HG03457 (cell line): ENCODE measurements at regions not wholly inside any gene's neighbourhood (a gene's known extent, or its start where the extent isn't known, plus 50 kb on each side); places are given as distances from the start of the nearest gene placed in this dataset.
"Not testable (repeated sequence)": the region's sequence is repeated elsewhere in the genome, so short reads cannot be mapped to it uniquely, and the experiment has no call there.

Experiments
- ATAC-seq: cut with Tn5 transposase; IDR thresholded peaks from one replicate; pipeline ENCODE4 v1.9.1; 2021; ENCODE audit warnings: moderate number of reproducible peaks; ENCODE audit not compliant: unreplicated experiment

DNA sequence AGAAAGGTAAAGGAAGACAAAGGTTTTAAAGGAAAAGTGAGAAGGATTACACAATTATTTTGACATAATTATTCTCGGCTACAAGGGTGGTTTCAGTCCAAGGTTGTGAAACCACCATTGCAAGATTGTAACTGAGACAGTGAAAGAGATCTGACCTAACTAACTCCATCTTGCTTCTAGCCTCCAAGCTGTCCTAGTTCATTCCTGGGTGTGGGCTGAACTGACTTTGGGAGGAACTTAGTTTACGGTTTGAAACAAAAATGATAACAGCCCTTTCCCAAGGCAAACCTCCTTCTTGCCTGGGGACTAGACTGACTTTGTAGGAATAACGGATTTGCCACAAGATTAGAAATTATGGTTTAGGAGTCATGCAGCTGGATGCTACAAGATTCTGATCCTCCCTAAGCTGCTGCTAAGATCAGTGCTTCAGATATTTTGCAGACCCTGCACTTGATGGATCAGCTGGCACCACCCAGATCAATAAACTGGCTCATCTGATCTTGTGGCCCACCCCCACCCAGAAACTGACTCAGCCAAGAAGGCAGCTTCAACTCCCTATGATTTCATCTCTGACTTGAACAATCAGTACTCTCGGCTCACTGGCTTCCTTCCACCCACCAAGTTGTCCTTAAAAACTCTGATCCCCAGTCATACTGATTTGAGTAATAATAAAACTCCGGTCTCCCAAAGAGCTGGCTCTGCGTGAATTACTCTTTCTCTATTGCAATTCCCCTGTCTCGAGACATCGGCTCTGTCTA, 57.7 kb upstream of the AADACL2 start:
- no peak for ATAC-seq

GRCh38 chr3:151673974-151674373, 59.8 kb upstream of the AADACL2 start:
- no peak for ATAC-seq

DNA sequence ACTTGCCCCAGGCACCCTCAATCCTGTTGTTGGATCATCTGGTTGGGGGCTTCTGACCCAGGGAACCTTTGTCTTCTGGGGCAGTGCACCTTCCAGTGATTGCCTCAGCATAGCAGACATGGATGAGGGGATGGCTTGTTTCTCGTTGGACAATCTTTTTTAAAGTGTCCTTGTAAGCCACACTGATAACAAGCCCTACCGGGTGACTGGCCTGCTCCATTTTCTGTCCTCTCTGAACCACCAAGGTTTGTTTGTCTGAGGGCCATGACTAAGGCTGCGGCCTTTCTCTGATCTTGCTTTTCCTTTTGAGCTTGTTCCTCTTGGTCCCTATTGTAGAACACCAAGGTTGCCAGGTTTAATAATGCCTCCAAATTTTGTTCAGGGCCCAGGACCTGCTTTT, 66.0 kb upstream of the AADACL2 start:
- ATAC-seq, result not testable (repeated sequence)

DNA sequence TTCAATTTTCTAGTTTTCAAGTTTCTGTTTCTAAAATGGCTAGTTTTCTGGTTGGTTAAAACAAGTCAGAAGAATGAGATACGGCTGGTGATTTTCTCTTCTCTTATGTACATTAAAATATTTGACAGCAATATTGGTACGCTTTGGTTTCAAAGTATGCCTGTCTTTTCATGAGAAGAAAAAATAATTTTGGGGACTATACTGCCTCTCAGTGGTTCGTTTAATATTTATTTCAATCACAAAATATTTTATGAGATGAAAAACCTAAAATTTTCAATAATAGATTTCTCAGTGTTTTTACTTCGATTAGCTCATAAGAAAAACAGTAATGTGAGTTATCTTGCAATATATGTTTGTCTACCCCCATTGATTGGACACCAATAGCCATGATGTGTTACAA, 72.8 kb upstream of the AADACL2 start:
- ATAC-seq, result no peak

- ATAC-seq, result no peak
Observed at GRCh38 chr3:151644986-151645385, 88.7 kb upstream of the AADACL2 start.

DNA sequence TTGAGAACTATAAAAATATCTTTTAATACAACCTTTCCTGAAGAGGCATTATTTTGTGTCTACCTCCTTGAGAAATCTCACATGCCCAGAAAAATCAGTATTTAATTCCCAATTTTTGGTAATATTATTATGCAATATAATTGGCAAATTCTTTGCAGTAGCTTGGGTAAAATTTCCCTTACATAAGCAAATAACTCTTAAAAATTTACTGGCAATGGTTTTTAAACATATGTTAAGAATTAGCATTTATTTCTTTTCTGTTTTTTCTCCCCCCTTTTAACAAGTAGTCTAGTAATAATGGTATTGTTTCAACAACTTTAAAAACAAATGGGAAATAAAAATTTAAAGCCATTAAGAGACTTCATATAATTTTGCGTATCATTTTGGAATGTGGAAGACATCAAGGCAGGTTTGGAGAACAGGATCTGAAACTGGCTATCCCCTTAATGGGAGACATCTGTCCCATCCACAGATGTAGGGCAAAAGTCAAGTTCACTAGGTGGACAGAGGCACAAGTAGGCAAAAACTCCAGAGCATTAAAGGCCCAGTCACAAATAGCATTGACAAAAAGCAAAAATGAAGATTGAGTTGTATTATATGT, 89.6 kb upstream of the AADACL2 start:
- ATAC-seq, result no peak

DNA sequence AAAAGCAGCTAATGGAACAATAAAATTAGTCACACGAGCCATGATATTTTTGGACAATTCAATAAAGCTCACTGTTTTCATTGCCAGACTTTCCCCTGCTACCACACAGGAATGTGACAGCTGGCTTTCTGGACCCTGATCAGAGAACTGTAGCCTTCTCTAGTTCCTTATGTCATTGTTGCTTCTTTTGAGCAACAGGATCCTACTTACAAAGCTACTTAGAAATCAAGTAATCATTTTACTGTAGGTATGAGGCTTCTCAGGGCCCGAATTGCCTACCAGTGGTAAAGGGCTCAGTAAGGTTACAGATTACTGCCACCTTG, 94.3 kb upstream of the AADACL2 start:
- no peak for ATAC-seq

DNA sequence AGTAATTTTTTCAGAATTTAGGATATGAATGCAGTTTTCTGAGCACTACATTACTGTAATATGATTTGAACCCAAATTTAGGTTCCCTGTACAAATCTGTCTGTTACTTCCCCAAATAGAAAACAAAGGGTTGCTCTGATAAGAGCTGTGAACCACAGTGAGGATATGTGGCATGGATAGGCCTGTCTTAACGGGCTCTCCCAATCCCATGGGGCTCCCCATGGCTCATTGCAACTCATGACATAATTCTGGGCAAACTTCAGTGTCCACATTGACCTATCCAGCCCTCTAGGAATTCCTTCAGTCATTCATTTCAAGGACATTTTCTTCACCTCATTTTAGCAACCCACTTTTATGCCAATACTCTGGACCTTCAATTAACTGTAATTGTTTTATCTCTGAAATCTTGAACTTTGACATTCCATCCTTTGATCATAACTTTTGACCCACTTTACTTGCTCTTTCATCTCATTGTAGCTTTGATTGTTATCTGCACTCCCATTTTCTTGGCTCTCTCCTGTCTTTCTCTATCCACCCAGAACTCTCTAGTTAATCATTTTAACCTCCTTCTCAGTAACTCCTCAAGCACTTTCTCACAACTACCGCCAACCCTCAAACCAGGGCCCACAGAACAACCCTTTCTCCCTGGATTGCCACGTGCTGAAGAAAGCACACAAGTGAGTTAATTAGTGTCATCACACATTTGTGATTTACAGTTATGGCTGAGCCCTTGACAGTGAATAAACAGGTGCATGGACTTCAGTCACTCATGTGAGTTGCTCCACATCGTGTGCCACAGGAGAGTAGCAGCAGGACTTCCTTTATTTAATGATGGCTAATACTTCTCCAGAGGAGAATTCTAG, 94.9 kb upstream of the AADACL2 start:
- no peak for ATAC-seq

GRCh38 chr3:151635905-151636304, 97.8 kb upstream of the AADACL2 start:
- no peak for ATAC-seq

DNA sequence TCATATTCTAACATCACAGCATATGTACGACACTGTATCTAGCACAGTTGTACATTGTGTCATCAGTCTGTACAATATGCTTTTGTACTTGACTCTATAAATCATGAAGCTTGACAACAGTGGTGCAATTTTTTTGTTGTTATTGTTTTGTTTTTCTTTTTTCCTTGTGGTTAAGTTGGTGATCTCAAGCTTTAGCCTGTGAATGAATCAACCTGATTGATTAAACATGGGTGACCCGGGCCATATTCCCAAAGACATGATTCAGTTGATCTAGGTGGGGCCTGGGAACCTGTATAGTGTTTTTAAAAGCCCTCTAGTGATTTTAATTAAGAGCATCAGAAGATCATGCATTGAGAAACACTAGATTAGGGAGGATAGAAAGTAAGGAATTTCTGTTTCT, 101.8 kb upstream of the AADACL2 start:
- ATAC-seq, result no peak

- ATAC-seq, result no peak
Observed at GRCh38 chr3:151630938-151631441, 102.7 kb upstream of the AADACL2 start.

DNA sequence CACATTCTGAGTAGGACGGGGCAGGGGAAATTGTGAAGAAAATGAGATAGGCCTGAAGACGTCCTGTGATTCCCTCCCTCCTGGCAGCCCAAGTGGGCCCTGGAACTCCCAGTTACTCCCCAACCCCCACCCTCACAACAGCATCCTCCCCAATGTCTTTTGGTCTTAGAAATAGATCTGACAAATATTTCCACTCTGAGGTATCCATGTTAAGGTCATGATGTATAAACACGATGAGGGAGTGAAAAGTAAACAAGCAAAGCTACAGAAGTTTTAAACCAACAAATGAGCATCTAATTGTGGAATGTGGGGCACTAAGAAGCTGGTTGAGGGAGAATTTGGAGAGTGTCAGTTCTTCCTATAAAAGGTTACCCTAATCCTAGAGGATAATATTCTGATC, 103.7 kb upstream of the AADACL2 start:
- no peak for ATAC-seq

DNA sequence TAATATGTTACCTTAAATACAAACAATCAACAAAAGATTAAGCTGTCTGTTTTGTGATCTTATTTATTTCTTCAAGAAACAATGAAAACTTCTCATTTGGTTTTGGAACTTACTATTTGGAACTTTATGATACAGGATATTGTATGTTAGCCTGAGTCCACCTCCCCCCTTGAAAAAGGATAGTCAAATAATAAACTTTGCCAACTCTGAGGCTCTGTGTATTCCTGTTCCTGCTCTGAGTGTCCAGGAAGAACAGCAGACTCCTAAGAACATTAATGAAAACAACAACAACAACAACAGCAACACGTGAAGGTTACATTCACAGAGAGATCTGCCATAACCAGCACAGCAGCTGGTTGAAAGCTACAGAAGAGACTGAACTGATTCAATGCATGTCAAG, 108.1 kb upstream of the AADACL2 start:
- ATAC-seq, result no peak

- no peak for ATAC-seq
Observed at GRCh38 chr3:151625086-151625485, 108.6 kb upstream of the AADACL2 start.

- no peak for ATAC-seq
Observed at GRCh38 chr3:151620071-151620470, 113.7 kb upstream of the AADACL2 start.

GRCh38 chr3:151615464-151615863, 118.3 kb upstream of the AADACL2 start:
- no peak for ATAC-seq

DNA sequence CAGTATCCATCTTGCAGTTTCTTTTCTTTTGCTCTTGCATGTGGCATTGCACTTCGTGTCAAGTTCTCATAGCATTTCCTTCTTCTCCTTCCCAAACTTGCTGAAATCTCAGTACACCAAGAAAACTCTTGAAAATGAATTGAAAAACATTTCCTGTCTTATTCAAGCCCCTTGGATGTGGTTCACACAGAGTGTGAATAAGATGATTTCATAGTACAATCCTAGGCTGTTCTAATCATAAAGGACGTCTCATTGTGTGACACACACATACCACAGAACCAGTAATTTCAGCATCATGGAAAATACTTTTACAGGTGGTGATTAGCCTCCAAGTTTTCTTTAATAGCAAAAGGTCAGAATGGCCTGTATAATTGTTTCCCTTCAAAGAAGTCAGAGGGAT, 121.6 kb upstream of the AADACL2 start:
- no peak for ATAC-seq

- no peak for ATAC-seq
Observed at GRCh38 chr3:151611419-151611818, 122.3 kb upstream of the AADACL2 start.

DNA sequence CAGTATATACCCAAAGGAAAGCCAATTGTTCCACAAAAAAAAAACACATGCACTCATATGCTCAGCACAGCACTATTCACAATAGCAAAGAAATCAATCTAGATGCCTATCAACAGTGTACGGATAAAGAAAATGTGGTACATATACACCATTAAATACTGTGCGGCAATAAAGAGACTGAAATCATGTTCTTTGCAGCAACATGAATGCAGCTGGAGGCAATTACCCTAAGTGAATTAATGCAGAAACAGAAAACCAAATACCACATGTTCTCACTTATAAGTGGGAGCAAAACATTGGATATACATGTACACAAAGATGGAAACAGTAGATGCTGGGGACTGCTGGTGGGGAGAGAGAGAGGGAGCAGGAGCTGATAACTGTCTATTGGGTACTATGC, 124.2 kb upstream of the AADACL2 start:
- no peak for ATAC-seq

DNA sequence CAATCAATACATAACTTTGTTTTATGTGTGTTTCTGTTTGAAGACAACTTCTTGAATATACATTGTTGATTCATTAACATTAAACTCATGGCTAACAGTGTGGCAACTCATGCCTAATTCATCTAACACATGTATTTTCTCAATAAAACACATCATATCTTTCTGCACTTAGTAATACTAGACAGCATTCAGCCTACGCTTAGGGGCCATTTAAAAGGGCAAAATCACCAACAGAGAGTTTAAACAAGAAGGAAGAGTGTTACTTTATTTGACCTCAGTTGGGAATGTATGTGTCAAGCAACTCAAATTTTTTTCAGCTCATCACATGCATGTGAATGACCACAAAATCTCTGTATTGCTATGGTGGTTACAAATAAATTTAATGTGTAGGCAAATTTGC, 128.8 kb upstream of the AADACL2 start:
- no peak for ATAC-seq

GRCh38 chr3:151600783-151601182, 132.9 kb upstream of the AADACL2 start:
- no peak for ATAC-seq
